A673 (cell line): ENCODE measurements at regions not wholly inside any gene's neighbourhood (a gene's known extent, or its start where the extent isn't known, plus 50 kb on each side); places are given as distances from the start of the nearest gene placed in this dataset.

ENCODE experiments used
- EZH2 ChIP-seq: fragments of 200-600 bp; sonication (generic); IDR thresholded peaks from 2 replicates; pipeline ENCODE4 v1.6.1; 2017; ENCODE audit warnings: borderline replicate concordance, low read depth, mild to moderate bottlenecking, mixed read lengths, antibody characterized with exemption, low read length; ENCODE audit not compliant: poor library complexity, severe bottlenecking
- TF ChIP-seq, protein P1 (sequence below): fragments of 300-800, 200-600 bp; sonication (generic); conservative IDR thresholded peaks from 2 replicates; pipeline ENCODE4 v1.5.1; 2017; ENCODE audit warnings: low read depth, mild to moderate bottlenecking, antibody characterized with exemption, low read length, moderate library complexity, mixed read lengths

DNA sequence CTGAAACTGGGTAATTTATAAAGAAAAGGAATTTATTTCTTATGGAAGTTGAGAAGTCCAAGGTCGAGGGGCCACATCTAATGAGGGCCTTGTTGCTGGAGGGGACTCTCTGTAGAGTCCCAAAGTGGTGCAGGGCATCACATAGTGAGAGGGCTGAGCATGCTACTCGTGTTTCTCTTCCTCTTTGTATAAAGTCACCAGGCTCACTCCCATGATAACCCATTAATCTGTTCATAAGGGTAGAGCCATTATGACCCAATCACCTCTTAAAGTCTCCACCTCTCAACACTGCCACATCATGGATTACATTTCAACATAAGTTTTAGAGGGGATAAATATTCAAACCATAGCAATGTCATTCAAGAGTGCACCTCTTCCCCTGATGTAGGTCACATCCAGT lies 79.1 kb upstream of the ATP2B1 start:
- TF ChIP-seq, protein P1, sequence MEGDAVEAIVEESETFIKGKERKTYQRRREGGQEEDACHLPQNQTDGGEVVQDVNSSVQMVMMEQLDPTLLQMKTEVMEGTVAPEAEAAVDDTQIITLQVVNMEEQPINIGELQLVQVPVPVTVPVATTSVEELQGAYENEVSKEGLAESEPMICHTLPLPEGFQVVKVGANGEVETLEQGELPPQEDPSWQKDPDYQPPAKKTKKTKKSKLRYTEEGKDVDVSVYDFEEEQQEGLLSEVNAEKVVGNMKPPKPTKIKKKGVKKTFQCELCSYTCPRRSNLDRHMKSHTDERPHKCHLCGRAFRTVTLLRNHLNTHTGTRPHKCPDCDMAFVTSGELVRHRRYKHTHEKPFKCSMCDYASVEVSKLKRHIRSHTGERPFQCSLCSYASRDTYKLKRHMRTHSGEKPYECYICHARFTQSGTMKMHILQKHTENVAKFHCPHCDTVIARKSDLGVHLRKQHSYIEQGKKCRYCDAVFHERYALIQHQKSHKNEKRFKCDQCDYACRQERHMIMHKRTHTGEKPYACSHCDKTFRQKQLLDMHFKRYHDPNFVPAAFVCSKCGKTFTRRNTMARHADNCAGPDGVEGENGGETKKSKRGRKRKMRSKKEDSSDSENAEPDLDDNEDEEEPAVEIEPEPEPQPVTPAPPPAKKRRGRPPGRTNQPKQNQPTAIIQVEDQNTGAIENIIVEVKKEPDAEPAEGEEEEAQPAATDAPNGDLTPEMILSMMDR: no peak
- no peak for TF ChIP-seq EZH2
